ENCODE measurements at regions not wholly inside any gene's neighbourhood (a gene's known extent, or its start where the extent isn't known, plus 50 kb on each side); places are given as distances from the start of the nearest gene placed in this dataset.

GRCh38 chr13:81565849-81566248, 1224.9 kb upstream of the SPRY2 start:
- no peak for TF ChIP-seq CTCF (IDR thresholded peaks at IDR 0.05)
- no peak for TF ChIP-seq POLR2A (IDR thresholded peaks at IDR 0.05)
